CD8-positive, alpha-beta memory T cell (primary cell): ENCODE measurements at regions not wholly inside any gene's neighbourhood (a gene's known extent, or its start where the extent isn't known, plus 50 kb on each side); places are given as distances from the start of the nearest gene placed in this dataset.

Experiments
- CTCF ChIA-PET: fragments of 350-600 bp; sonication (Branson Sonifier 250); formaldehyde crosslinking; loops from one replicate; lab custom pipeline; 2021; ENCODE audit warnings: antibody characterized with exemption; lab: Charles Lee
- POLR2A ChIA-PET: fragments of 350-600 bp; sonication (Branson Sonifier 250); formaldehyde crosslinking; loops from one replicate; lab custom pipeline; 2021; ENCODE audit warnings: antibody characterized with exemption; lab: Charles Lee
- DNase-seq, 5 donors: peaks; one replicate each; pipeline versions ENCODE4 v3.0.0 to v3.0.0-alpha.2; 2020 to 2022; ENCODE audit warnings: mixed read lengths in 1 of 5
- H3K27ac ChIP-seq: one replicate; pipeline ENCODE4 v1.7.0; 2013; ENCODE audit warnings: low read depth, mild to moderate bottlenecking, low read length, moderate library complexity
- H3K27me3 ChIP-seq: 2 replicates; pipeline ENCODE4 v1.7.0; 2013; ENCODE audit warnings: low read length, mild to moderate bottlenecking; ENCODE audit not compliant: insufficient read depth, poor library complexity, severe bottlenecking
- H3K36me3 ChIP-seq: 2 replicates; pipeline ENCODE4 v1.7.0; 2013; ENCODE audit warnings: mild to moderate bottlenecking, low read length, moderate library complexity; ENCODE audit not compliant: insufficient read depth
- H3K4me1 ChIP-seq: 2 replicates; pipeline ENCODE4 v1.7.0; 2013; ENCODE audit warnings: mild to moderate bottlenecking, low read length, moderate library complexity; ENCODE audit not compliant: insufficient read depth
- H3K4me3 ChIP-seq: 2 replicates; pipeline ENCODE4 v1.7.0; 2013; ENCODE audit warnings: mild to moderate bottlenecking, low read length
- H3K9me3 ChIP-seq: 2 replicates; pipeline ENCODE4 v1.7.0; 2013; ENCODE audit warnings: mild to moderate bottlenecking, low read length
- H3K27ac Mint-ChIP-seq, 8 donors: one replicate each; pipeline ENCODE4 v1.8.0; 2020 to 2021; ENCODE audit warnings: mixed read lengths in 8 of 8, mild to moderate bottlenecking in 6 of 8, inconsistent platforms in 3 of 8, moderate library complexity in 3 of 8
- H3K27me3 Mint-ChIP-seq, 2 donors: one replicate each; pipeline ENCODE4 v1.8.0; 2020 to 2021; ENCODE audit warnings: mixed read lengths in 2 of 2, mild to moderate bottlenecking in 1 of 2, moderate library complexity in 1 of 2
- H3K36me3 Mint-ChIP-seq, 3 donors: one replicate each; pipeline ENCODE4 v1.8.0; 2020 to 2021; ENCODE audit warnings: mixed read lengths in 3 of 3, inconsistent platforms in 1 of 3, mild to moderate bottlenecking in 1 of 3
- H3K4me1 Mint-ChIP-seq, 3 donors: one replicate each; pipeline ENCODE4 v1.8.0; 2020 to 2021; ENCODE audit warnings: mixed read lengths in 3 of 3, inconsistent platforms in 1 of 3, mild to moderate bottlenecking in 1 of 3
- H3K4me3 Mint-ChIP-seq, 7 donors: one replicate each; pipeline ENCODE4 v1.8.0; 2020 to 2021; ENCODE audit warnings: mixed read lengths in 7 of 7, mild to moderate bottlenecking in 6 of 7, moderate library complexity in 4 of 7, inconsistent platforms in 2 of 7
- H3K9me3 Mint-ChIP-seq, 5 donors: one replicate each; pipeline ENCODE4 v1.8.0; 2020 to 2022; ENCODE audit warnings: mixed read lengths in 5 of 5, mild to moderate bottlenecking in 3 of 5, moderate library complexity in 2 of 5, inconsistent platforms in 1 of 5

DNA sequence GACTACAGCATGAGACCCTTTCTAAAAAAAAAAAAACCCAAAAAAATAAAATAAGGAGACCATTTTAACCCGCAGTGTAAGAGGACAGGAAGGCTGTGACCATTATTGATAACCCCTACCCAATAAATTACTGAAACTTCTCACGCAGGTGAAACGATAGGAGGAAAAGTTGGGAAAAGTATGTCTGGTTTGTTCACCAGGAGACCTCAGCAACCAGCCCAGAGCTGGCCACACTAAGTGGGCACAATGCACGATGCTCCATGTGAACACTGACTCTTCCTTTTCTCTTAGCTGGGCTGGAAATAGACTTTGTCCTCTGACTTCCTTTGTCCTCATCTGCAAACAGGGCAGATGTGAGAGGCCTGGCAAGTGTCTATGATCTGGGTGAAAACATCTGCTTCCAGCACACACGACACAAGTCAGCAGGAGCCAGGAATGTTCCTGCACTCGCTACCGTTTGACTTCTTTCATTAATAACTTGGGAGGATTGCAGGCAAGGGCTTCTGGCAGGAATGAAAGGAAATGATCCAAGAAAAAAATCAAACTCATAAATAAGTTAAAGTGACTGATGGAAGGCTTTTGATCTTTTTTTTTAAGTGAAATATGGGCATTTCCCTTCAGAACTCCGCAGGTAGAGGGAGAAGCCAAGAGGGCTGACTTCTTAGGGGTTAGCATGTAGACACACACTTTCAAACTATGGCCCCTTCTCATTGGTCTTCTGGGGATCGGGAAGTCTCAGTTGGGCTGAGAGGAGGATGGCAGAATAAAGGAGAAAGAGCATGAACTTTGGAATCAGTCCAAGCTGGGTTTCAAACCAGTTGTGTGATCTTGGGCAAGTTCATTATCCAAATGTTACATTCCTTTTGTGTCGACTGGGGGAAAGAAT is 137.4 kb upstream of the MYCN start:
- no peaks in the 10 kb centered on the region for H3K27me3 ChIP-seq
- no peaks in the 10 kb centered on the region for H3K4me1 ChIP-seq
- H3K36me3 ChIP-seq: no peaks in the 10 kb centered on the region
- Mint-ChIP-seq H3K9me3 (peaks cover 0 to 8% (median 0%) of the 10 kb centered on the region in 5 donors), H3K4me1 (no peaks in the 10 kb centered on the region), H3K4me3 (no peak overlapping the region), H3K27me3 (peaks cover 0 to under 1% of the 10 kb centered on the region in 2 donors), H3K36me3 (no peaks in the 10 kb centered on the region), H3K27ac (no peak overlapping the region)
- ChIA-PET POLR2A (no interaction called here), CTCF (interaction anchor here (0.7 kb wide), 1 partner anchor 1533 kb away, joined by 4 read pairs; no protein-coding TSS in a partner anchor)
- no peak for DNase-seq
- H3K27ac ChIP-seq: no peak overlapping the region
- H3K4me3 ChIP-seq: no peak overlapping the region
- no peaks in the 10 kb centered on the region for H3K9me3 ChIP-seq

DNA sequence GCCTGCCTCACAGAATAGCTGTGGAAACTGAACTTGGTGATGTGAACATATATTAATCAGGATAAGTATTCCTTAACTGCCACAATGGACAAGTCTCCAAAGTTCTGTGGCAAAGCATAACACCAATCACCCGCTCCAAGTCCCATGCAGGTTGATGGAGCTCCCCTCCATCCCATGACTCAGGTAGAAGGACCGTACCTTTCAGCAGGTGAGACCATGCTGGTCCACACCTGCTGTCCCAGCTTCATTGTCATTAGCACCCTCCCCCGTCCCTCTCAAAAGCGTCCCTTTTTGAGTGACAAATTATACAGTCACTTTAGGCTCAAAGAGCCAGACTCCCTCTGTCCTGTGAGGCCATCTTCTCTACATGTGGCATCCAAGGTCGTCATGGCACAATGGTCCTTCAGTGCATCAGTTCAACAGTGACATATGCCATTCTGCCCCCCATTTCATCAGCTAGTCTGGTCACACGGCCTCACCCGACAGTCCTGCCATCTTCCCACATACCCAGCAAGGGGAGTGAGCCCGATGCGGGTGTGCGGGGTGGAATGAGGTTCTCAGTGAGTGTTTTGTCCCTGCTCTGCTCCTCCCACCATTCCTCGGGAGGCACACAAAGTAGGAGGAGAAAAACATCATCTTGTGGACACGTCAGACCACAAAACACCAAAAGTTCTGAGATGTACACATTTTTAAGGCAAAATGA is 136.7 kb upstream of the MYCN start:
- no peaks in the 10 kb centered on the region for H3K4me1 ChIP-seq
- H3K36me3 Mint-ChIP-seq: no peaks in the 10 kb centered on the region
- H3K27me3 Mint-ChIP-seq: peaks cover 0 to 2% of the 10 kb centered on the region in 2 donors
- no peak for DNase-seq
- ChIA-PET POLR2A (no interaction called here), CTCF (no interaction called here)
- H3K27ac Mint-ChIP-seq: no peak overlapping the region
- H3K36me3 ChIP-seq: no peaks in the 10 kb centered on the region
- no peak overlapping the region for H3K27ac ChIP-seq
- no peaks in the 10 kb centered on the region for H3K4me1 Mint-ChIP-seq
- H3K9me3 Mint-ChIP-seq: peaks cover 0 to 8% (median 0%) of the 10 kb centered on the region in 5 donors
- no peak overlapping the region for H3K4me3 ChIP-seq
- H3K4me3 Mint-ChIP-seq: no peak overlapping the region
- H3K27me3 ChIP-seq: no peaks in the 10 kb centered on the region
- no peaks in the 10 kb centered on the region for H3K9me3 ChIP-seq

DNA sequence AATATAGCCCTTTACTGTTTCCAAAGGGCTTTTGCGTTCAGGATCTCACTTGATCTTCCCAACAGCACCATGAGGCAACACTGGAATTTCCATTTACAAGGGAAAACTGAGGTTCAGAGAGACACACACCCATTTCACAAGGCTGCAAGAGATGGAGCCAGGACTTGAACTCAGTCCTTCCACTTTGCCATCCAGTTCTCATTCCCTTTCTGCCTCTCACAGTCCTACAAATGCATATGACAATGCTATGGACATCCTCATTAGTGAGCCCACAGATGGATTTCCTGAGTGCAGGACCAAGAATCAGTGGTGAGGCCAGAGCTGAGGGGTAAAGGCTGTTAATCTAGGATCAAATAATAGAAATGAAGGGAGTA is 136.1 kb upstream of the MYCN start:
- no peaks in the 10 kb centered on the region for H3K4me1 ChIP-seq
- DNase-seq: no peak
- H3K27me3 ChIP-seq: no peaks in the 10 kb centered on the region
- H3K9me3 Mint-ChIP-seq: peaks cover 0 to 7% (median 0%) of the 10 kb centered on the region in 5 donors
- H3K36me3 Mint-ChIP-seq: no peaks in the 10 kb centered on the region
- H3K36me3 ChIP-seq: no peaks in the 10 kb centered on the region
- no peak overlapping the region for H3K4me3 ChIP-seq
- no peak overlapping the region for H3K27ac ChIP-seq
- no peak overlapping the region for H3K4me3 Mint-ChIP-seq
- CTCF ChIA-PET: no interaction called here
- POLR2A ChIA-PET: no interaction called here
- no peak overlapping the region for H3K27ac Mint-ChIP-seq
- H3K4me1 Mint-ChIP-seq: no peaks in the 10 kb centered on the region
- H3K9me3 ChIP-seq: no peaks in the 10 kb centered on the region
- peaks cover 0 to 2% of the 10 kb centered on the region in 2 donors for H3K27me3 Mint-ChIP-seq

DNA sequence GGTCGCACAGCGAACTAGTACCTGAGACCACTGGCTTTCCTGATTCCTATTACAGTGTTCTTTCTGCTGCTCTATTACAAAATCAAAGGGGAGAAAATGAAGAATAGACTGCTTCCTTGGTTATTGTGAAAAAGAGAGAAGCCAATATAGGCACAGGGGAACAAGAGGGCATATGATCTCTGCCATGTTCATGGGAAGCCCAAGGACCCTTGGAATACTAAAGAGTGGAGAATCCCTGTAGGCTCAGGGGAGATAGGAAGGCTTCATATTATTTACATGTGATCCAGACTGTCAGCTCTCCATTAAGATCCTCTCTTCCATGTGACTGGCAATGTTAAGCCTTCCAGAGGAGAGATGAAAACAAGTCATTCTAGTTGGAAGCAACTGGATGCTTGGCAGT is 135.7 kb upstream of the MYCN start:
- no peaks in the 10 kb centered on the region for H3K27me3 ChIP-seq
- DNase-seq: no peak
- no peak overlapping the region for H3K27ac ChIP-seq
- H3K36me3 ChIP-seq: no peaks in the 10 kb centered on the region
- peaks cover 0 to 7% (median 0%) of the 10 kb centered on the region in 5 donors for H3K9me3 Mint-ChIP-seq
- H3K4me3 ChIP-seq: no peak overlapping the region
- no peaks in the 10 kb centered on the region for H3K4me1 Mint-ChIP-seq
- no peak overlapping the region for H3K4me3 Mint-ChIP-seq
- H3K27ac Mint-ChIP-seq: no peak overlapping the region
- H3K27me3 Mint-ChIP-seq: peaks cover 0 to 2% of the 10 kb centered on the region in 2 donors
- no peaks in the 10 kb centered on the region for H3K9me3 ChIP-seq
- ChIA-PET POLR2A (no interaction called here), CTCF (no interaction called here)
- H3K36me3 Mint-ChIP-seq: no peaks in the 10 kb centered on the region
- H3K4me1 ChIP-seq: no peaks in the 10 kb centered on the region

DNA sequence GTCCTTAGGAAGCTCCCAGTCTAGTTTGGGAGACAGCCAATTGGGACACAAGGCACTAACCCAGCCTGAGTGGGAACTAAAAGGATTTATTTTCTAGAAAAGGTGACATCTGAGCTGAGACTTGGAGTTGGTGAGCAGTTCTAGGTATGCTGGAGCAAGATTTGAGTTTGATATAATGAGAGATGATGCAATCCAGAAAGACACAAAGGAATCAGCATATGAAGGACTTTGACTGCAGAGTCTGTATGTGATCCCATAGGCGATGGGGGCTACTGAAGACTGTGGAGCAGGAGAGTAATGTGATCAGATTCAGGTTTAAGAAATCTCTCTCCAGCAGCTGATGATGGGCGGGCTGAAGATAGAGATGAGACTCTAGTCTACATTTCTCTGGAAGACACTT is 135.1 kb upstream of the MYCN start:
- no peaks in the 10 kb centered on the region for H3K36me3 Mint-ChIP-seq
- no peaks in the 10 kb centered on the region for H3K4me1 Mint-ChIP-seq
- Histone ChIP-seq H3K27me3 (no peaks in the 10 kb centered on the region), H3K27ac (no peak overlapping the region), H3K4me1 (no peaks in the 10 kb centered on the region), H3K9me3 (no peaks in the 10 kb centered on the region), H3K4me3 (no peak overlapping the region), H3K36me3 (no peaks in the 10 kb centered on the region)
- peaks cover 0 to 7% (median 0%) of the 10 kb centered on the region in 5 donors for H3K9me3 Mint-ChIP-seq
- no peak overlapping the region for H3K4me3 Mint-ChIP-seq
- POLR2A ChIA-PET: no interaction called here
- CTCF ChIA-PET: no interaction called here
- DNase-seq: no peak
- peaks cover 0 to 2% of the 10 kb centered on the region in 2 donors for H3K27me3 Mint-ChIP-seq
- no peak overlapping the region for H3K27ac Mint-ChIP-seq

DNA sequence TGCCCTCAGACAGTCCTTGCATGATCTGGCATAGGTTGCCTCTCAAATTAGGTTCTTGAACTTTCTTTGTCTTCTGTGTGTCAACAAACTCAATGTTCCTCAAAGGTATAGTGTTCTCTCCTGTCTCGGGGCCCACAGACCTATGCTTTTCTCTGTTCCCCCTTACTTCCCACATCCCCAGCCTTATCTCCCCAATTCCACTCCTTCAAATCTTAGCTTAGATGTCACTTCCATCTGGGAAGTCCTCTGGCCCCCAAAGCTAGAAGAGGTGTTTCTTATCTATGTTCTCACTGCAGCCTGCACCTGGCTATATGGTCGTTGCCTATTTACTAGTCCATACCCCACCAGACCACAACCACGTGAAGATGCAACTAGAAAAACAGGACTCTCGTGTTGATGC is 134.6 kb upstream of the MYCN start:
- Mint-ChIP-seq H3K4me1 (no peaks in the 10 kb centered on the region), H3K9me3 (peaks cover 0 to 7% (median 0%) of the 10 kb centered on the region in 5 donors), H3K36me3 (no peaks in the 10 kb centered on the region), H3K27me3 (peaks cover 0 to 2% of the 10 kb centered on the region in 2 donors), H3K4me3 (no peak overlapping the region), H3K27ac (no peak overlapping the region)
- H3K4me3 ChIP-seq: no peak overlapping the region
- no peak for DNase-seq
- H3K9me3 ChIP-seq: no peaks in the 10 kb centered on the region
- H3K36me3 ChIP-seq: no peaks in the 10 kb centered on the region
- H3K27ac ChIP-seq: no peak overlapping the region
- ChIA-PET CTCF (no interaction called here), POLR2A (no interaction called here)
- no peaks in the 10 kb centered on the region for H3K27me3 ChIP-seq
- H3K4me1 ChIP-seq: no peaks in the 10 kb centered on the region

DNA sequence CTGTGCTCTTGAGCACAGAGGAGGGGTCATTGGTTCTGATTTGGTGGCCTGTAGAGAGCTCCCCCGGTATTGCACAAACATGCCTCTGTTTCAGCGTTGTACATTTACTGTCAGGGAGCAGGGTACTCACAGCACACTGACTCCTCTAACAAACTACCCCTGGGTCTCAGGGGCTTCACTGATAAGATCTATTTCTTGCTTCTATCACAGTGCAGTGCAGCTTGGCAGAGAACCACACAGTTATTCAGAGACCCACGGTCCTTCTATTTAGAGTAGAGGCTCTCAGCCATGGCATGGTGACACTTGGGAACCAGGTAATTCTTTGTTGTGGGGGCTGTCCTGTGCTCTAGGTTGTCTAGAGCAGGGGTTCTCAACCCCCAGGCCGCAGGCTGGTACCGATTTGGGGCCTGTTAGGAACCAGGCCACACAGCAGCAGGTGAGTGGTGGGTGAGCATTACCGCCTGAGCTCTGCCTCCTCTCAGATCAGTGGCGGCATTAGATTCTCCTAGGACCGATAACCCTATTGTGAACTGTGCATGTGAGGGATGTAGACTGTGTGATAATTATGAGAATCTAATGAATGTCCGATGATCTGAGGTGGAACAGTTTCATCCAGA is 133.4 kb upstream of the MYCN start:
- H3K4me1 ChIP-seq: no peaks in the 10 kb centered on the region
- Mint-ChIP-seq H3K9me3 (peaks cover 0 to 5% (median 0%) of the 10 kb centered on the region in 5 donors), H3K36me3 (no peaks in the 10 kb centered on the region), H3K4me1 (no peaks in the 10 kb centered on the region), H3K4me3 (no peak overlapping the region), H3K27me3 (peaks cover 0 to 2% of the 10 kb centered on the region in 2 donors), H3K27ac (no peak overlapping the region)
- CTCF ChIA-PET: no interaction called here
- H3K36me3 ChIP-seq: no peaks in the 10 kb centered on the region
- H3K27ac ChIP-seq: no peak overlapping the region
- no peaks in the 10 kb centered on the region for H3K9me3 ChIP-seq
- H3K27me3 ChIP-seq: no peaks in the 10 kb centered on the region
- POLR2A ChIA-PET: no interaction called here
- DNase-seq: no peak
- no peak overlapping the region for H3K4me3 ChIP-seq
